ENCODE measurements at regions not wholly inside any gene's neighbourhood (a gene's known extent, or its start where the extent isn't known, plus 50 kb on each side); places are given as distances from the start of the nearest gene placed in this dataset.

GRCh38 chr11:120025606-120026335 is 112.1 kb downstream of the TRIM29 start:
- TF ChIP-seq CTCF (conservative IDR thresholded peaks at IDR 0.05) = no peak
- H3K27ac ChIP-seq = no peak overlapping the region

GRCh38 chr11:120024586-120024985 is 113.3 kb downstream of the TRIM29 start:
- no peak overlapping the region for H3K27ac ChIP-seq
- no peak for TF ChIP-seq CTCF (conservative IDR thresholded peaks at IDR 0.05)

GRCh38 chr11:120024046-120024445 is 113.9 kb downstream of the TRIM29 start:
- H3K27ac ChIP-seq = no peak overlapping the region
- TF ChIP-seq CTCF (conservative IDR thresholded peaks at IDR 0.05) = no peak

- no peak for TF ChIP-seq CTCF (conservative IDR thresholded peaks at IDR 0.05)
These were observed 114.4 kb downstream of the TRIM29 start for GRCh38 chr11:120023551-120023950.

GRCh38 chr11:120023120-120023519 is 114.8 kb downstream of the TRIM29 start:
- H3K27ac ChIP-seq = no peak overlapping the region
- no peak for TF ChIP-seq CTCF (conservative IDR thresholded peaks at IDR 0.05)

More at GRCh38 chr11:120023551-120023950, 114.4 kb downstream of the TRIM29 start:
- no peak overlapping the region for H3K27ac ChIP-seq

GRCh38 chr11:120022617-120023016 is 115.3 kb downstream of the TRIM29 start:
- H3K27ac ChIP-seq = no peak overlapping the region
- no peak for TF ChIP-seq CTCF (conservative IDR thresholded peaks at IDR 0.05)

- no peak overlapping the region for H3K27ac ChIP-seq
- TF ChIP-seq CTCF (conservative IDR thresholded peaks at IDR 0.05) = no peak
These were observed 115.9 kb downstream of the TRIM29 start for GRCh38 chr11:120021978-120022377.

Measured in VCaP (cell line).